D721Med (cell line): ENCODE measurements at regions not wholly inside any gene's neighbourhood (a gene's known extent, or its start where the extent isn't known, plus 50 kb on each side); places are given as distances from the start of the nearest gene placed in this dataset.
"Not testable (repeated sequence)": the region's sequence is repeated elsewhere in the genome, so short reads cannot be mapped to it uniquely, and the experiment has no call there.

Experiments used
- DNase-seq: peaks from one replicate; pipeline ENCODE4 v3.0.0; 2011; ENCODE audit warnings: low spot score; ENCODE audit not compliant: insufficient read length
- FAIRE-seq: peaks from 2 replicates; lab custom pipeline; 2011; peaks lifted over from hg19 to GRCh38; lab: Jason Lieb, UNC
- CTCF ChIP-seq: IDR thresholded peaks from 2 replicates; pipeline ENCODE4 v1.5.1; 2012; ENCODE audit warnings: mild to moderate bottlenecking, control low read depth; ENCODE audit not compliant: insufficient read depth; ENCODE audit errors: missing control alignments

- DNase-seq (no peak), FAIRE-seq (no peak)
- no peak for TF ChIP-seq CTCF
These were observed 96.9 kb upstream of the NEDD4L start for GRCh38 chr18:57947117-57947516.

DNA sequence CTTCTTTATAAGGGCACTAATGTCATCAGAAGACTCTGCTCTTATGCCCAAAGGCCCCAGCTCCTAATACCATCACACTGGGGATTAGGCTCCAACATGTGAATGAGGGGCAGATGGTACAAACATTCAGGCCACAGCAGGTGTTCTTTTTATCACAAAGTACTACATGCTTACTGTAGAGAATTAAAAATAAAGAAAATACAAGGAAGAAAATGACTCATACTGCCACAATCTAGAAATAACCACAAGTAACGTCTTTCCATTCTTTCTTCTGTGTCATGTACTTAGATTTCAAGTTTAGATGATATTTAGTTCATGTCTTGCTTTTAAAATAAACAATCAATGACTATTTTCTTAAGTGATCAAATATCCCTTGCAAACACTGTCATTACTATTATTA, 100.3 kb upstream of the NEDD4L start:
- DNase-seq = no peak
- FAIRE-seq = peak; percentile 99
- no peak for TF ChIP-seq CTCF

- DNase-seq (no peak), FAIRE-seq (no peak)
- TF ChIP-seq CTCF = no peak
These were observed 101.5 kb upstream of the NEDD4L start for GRCh38 chr18:57942493-57942892.

DNA sequence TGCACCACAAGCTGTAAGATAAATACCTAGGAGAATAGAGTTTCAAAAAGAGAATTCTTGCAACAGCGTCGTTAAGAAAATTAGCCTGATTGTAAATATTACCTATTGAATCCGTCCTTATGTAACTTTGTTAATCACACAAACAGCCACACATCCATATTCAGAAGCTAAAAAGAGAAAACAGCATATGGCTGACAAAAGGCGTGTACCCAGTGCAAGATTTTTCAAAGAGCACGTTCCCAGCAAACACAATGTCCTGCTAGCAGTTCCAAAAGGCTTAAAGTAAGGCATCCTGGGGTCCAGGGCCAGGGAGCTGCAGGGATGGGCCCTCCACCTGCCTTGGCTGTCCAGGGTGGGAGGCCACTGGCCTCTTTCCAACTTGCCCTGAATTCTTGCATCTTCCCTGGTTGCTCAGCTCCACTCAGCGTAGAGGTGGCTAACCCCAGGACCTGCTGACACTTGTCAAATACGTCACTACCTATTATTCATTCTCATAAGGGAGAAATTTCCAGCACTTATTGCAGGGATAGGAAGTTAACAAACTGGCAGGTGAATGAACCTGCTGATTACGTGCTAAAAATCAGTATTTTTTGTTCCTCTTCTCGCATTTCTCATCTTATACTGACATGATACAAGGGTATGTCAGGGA, 102.1 kb upstream of the NEDD4L start:
- no peak for TF ChIP-seq CTCF
- FAIRE-seq (no peak), DNase-seq (no peak)

DNA sequence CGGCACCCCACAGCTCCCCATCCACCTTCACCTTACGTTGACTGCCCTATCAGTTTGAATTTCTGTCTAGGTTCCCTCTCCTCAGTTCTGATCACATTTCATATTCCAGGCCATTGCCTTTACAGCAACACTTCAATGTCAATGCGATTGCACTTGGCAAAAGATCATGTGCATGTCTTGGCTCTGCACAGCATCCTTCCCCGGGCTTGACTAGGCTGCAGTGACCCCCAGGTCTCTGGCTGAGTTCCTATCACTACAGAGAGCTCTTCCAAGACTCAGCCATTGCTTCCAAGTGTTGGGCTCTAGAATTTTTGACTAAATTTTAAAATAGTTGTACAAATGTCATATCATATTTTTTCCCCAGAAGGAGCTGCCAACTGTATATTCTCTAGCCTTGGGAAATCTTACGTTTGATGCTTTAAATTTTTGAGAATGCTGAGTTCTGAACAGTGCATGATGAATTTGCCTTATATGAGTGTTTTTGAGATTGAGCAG, 103.8 kb upstream of the NEDD4L start:
- TF ChIP-seq CTCF = no peak
- DNase-seq (no peak), FAIRE-seq (peak; percentile 79)

DNA sequence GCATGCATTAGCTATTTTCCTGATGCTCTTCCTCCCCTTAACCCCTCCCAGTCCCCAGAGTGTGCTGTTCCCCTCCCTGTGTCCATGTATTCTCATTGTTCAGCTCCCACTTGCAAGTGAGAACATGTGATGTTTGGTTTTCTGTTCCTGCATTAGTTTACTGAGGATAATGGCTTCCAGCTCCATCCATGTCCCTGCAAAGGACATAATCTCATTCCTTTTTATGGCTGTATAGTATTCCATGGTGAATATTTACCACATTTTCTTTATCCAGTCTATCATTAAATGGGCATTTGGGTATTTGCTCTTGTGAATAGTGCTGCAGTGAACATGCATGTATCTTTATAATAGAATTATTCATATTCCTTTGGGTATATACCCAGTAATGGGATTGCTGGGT, 109.7 kb upstream of the NEDD4L start:
- DNase-seq = not testable (repeated sequence)
- peak; percentile 73 for FAIRE-seq

GRCh38 chr18:57931038-57931437, 113.0 kb upstream of the NEDD4L start:
- FAIRE-seq (peak; percentile 81), DNase-seq (no peak)
- no peak for TF ChIP-seq CTCF
